Endothelial cell of umbilical vein (primary cell): ENCODE measurements at regions not wholly inside any gene's neighbourhood (a gene's known extent, or its start where the extent isn't known, plus 50 kb on each side); places are given as distances from the start of the nearest gene placed in this dataset.

Experiments
- GATA2 ChIP-seq: IDR thresholded peaks from 2 replicates; pipeline ENCODE4 v1.7.0; 2011; ENCODE audit warnings: low read depth, mild to moderate bottlenecking, moderate library complexity, mixed read lengths, low read length; ENCODE audit not compliant: insufficient read length, insufficient read depth
- MYC ChIP-seq: IDR thresholded peaks from one replicate; pipeline ENCODE4 v1.6.1; 2011; ENCODE audit warnings: mild to moderate bottlenecking, low read depth, low read length
- POLR2A ChIP-seq: IDR thresholded peaks from 2 replicates; pipeline ENCODE4 v1.6.1; 2012; ENCODE audit warnings: low read depth, mild to moderate bottlenecking, control low read depth, low read length
- POLR2AphosphoS5 ChIP-seq: IDR thresholded peaks from 2 replicates; pipeline ENCODE4 v1.6.1; 2012; ENCODE audit warnings: low read depth, mild to moderate bottlenecking, control low read depth, low read length, moderate library complexity; ENCODE audit not compliant: insufficient read depth
- TF ChIP-seq, protein P1 (sequence below), 2 donors: IDR thresholded peaks; 1 replicate in 1 of 2; 2 replicates in 1 of 2; pipeline ENCODE4 v1.5.1; 2011; ENCODE audit warnings: low read length in 2 of 2, mild to moderate bottlenecking in 2 of 2, moderate library complexity in 2 of 2, control low read depth in 1 of 2, inconsistent platforms in 1 of 2, low read depth in 1 of 2; ENCODE audit not compliant: insufficient read depth in 1 of 2; ENCODE audit errors: extremely low read depth in 1 of 2

DNA sequence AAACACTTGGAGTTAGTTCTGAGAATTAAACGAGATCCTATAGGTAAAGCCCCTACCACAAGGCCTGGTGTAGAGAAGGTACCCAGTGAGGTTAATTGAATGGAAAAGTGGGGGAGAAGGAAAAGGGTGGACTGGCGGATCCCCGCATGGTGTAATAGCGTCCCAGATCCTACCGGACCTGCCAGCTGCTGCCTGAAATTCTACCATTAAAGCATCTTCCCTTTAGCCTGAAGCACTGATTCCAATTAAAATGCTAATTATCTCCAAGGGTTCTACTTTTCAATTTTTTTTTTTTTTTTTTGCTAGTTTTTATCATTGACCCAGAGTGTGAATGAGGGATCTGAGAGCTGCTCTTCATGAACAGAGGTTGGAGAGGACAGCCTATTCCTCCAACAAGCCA, 237.9 kb downstream of the TLE3 start:
- TF ChIP-seq POLR2A (no peak), POLR2AphosphoS5 (no peak), MYC (no peak), GATA2 (no peak)
- TF ChIP-seq, protein P1, sequence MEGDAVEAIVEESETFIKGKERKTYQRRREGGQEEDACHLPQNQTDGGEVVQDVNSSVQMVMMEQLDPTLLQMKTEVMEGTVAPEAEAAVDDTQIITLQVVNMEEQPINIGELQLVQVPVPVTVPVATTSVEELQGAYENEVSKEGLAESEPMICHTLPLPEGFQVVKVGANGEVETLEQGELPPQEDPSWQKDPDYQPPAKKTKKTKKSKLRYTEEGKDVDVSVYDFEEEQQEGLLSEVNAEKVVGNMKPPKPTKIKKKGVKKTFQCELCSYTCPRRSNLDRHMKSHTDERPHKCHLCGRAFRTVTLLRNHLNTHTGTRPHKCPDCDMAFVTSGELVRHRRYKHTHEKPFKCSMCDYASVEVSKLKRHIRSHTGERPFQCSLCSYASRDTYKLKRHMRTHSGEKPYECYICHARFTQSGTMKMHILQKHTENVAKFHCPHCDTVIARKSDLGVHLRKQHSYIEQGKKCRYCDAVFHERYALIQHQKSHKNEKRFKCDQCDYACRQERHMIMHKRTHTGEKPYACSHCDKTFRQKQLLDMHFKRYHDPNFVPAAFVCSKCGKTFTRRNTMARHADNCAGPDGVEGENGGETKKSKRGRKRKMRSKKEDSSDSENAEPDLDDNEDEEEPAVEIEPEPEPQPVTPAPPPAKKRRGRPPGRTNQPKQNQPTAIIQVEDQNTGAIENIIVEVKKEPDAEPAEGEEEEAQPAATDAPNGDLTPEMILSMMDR (IDR thresholded peaks at IDR 0.05; ENCODE audit: extremely low read depth in 1 of 2, insufficient read depth in 1 of 2, low read depth in 1 of 2, low read length in 2 of 2): no peak
